Liver (tissue), 2 donors: ENCODE measurements at regions not wholly inside any gene's neighbourhood (a gene's known extent, or its start where the extent isn't known, plus 50 kb on each side); places are given as distances from the start of the nearest gene placed in this dataset.

ENCODE experiments used
- YY1 ChIP-seq: IDR thresholded peaks from 2 replicates; pipeline ENCODE4 v1.6.1; 2016; ENCODE audit warnings: antibody characterized with exemption, mild to moderate bottlenecking
- TF ChIP-seq, protein P1 (sequence below): IDR thresholded peaks from 2 replicates; pipeline ENCODE4 v1.6.1; 2016; ENCODE audit warnings: antibody characterized with exemption, mild to moderate bottlenecking
- TF ChIP-seq, protein P2 (sequence below): fragments of 150-350 bp; IDR thresholded peaks from 2 replicates; pipeline ENCODE4 v1.5.1; 2017; ENCODE audit warnings: improper control_type of control experiment, low read depth, low read length; ENCODE audit not compliant: missing input control
- donor health status: healthy.

DNA sequence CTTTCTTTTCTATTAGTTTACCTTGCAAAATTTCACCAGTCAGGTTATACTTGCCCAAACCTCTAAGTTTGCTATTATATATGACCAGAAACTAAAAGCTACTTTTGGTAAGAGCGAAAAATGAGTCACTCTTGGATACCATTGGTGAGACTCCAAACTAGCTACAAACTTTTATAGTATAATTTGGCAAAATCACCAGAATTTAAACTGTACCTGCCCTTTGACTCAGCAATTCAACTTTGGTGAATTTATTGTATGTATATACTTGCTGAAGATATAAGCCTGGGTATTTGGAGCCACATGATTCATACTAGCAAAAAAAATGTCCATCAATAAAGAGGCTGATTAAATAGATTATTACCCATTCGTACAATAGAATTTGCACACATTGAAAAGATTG, 178.7 kb upstream of the STEAP1 start:
- TF ChIP-seq, protein P1, sequence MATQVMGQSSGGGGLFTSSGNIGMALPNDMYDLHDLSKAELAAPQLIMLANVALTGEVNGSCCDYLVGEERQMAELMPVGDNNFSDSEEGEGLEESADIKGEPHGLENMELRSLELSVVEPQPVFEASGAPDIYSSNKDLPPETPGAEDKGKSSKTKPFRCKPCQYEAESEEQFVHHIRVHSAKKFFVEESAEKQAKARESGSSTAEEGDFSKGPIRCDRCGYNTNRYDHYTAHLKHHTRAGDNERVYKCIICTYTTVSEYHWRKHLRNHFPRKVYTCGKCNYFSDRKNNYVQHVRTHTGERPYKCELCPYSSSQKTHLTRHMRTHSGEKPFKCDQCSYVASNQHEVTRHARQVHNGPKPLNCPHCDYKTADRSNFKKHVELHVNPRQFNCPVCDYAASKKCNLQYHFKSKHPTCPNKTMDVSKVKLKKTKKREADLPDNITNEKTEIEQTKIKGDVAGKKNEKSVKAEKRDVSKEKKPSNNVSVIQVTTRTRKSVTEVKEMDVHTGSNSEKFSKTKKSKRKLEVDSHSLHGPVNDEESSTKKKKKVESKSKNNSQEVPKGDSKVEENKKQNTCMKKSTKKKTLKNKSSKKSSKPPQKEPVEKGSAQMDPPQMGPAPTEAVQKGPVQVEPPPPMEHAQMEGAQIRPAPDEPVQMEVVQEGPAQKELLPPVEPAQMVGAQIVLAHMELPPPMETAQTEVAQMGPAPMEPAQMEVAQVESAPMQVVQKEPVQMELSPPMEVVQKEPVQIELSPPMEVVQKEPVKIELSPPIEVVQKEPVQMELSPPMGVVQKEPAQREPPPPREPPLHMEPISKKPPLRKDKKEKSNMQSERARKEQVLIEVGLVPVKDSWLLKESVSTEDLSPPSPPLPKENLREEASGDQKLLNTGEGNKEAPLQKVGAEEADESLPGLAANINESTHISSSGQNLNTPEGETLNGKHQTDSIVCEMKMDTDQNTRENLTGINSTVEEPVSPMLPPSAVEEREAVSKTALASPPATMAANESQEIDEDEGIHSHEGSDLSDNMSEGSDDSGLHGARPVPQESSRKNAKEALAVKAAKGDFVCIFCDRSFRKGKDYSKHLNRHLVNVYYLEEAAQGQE = no peak
- TF ChIP-seq, protein P2, sequence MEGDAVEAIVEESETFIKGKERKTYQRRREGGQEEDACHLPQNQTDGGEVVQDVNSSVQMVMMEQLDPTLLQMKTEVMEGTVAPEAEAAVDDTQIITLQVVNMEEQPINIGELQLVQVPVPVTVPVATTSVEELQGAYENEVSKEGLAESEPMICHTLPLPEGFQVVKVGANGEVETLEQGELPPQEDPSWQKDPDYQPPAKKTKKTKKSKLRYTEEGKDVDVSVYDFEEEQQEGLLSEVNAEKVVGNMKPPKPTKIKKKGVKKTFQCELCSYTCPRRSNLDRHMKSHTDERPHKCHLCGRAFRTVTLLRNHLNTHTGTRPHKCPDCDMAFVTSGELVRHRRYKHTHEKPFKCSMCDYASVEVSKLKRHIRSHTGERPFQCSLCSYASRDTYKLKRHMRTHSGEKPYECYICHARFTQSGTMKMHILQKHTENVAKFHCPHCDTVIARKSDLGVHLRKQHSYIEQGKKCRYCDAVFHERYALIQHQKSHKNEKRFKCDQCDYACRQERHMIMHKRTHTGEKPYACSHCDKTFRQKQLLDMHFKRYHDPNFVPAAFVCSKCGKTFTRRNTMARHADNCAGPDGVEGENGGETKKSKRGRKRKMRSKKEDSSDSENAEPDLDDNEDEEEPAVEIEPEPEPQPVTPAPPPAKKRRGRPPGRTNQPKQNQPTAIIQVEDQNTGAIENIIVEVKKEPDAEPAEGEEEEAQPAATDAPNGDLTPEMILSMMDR = no peak
- no peak for TF ChIP-seq YY1
